HG02623 (cell line): ENCODE measurements at regions not wholly inside any gene's neighbourhood (a gene's known extent, or its start where the extent isn't known, plus 50 kb on each side); places are given as distances from the start of the nearest gene placed in this dataset.
"Not testable (repeated sequence)": the region's sequence is repeated elsewhere in the genome, so short reads cannot be mapped to it uniquely, and the experiment has no call there.

Experiments
- ATAC-seq: cut with Tn5 transposase; IDR thresholded peaks from one replicate; pipeline ENCODE4 v1.9.1; 2021; ENCODE audit warnings: moderate library complexity; ENCODE audit not compliant: unreplicated experiment

- ATAC-seq, result no peak
These were observed 434.5 kb upstream of the GOT2 start for GRCh38 chr16:59168461-59169114.

- no peak for ATAC-seq
These were observed 430.3 kb upstream of the GOT2 start for GRCh38 chr16:59164461-59164860.

- no peak for ATAC-seq
These were observed 429.4 kb upstream of the GOT2 start for GRCh38 chr16:59163371-59164055.

- no peak for ATAC-seq
These were observed 427.6 kb upstream of the GOT2 start for GRCh38 chr16:59161679-59162078.

GRCh38 chr16:59154295-59154694 lies 420.2 kb upstream of the GOT2 start:
- no peak for ATAC-seq

GRCh38 chr16:59148769-59149155 lies 414.6 kb upstream of the GOT2 start:
- ATAC-seq, result no peak

- ATAC-seq, result no peak
These were observed 414.1 kb upstream of the GOT2 start for GRCh38 chr16:59148056-59148768.

GRCh38 chr16:59146140-59146539 lies 412.0 kb upstream of the GOT2 start:
- no peak for ATAC-seq

GRCh38 chr16:59144841-59145240 lies 410.7 kb upstream of the GOT2 start:
- ATAC-seq, result no peak

- no peak for ATAC-seq
These were observed 410.2 kb upstream of the GOT2 start for GRCh38 chr16:59144326-59144725.

- ATAC-seq, result no peak
These were observed 392.4 kb upstream of the GOT2 start for GRCh38 chr16:59126486-59126885.

GRCh38 chr16:59124056-59124455 lies 389.9 kb upstream of the GOT2 start:
- ATAC-seq, result no peak

GRCh38 chr16:59123479-59123878 lies 389.4 kb upstream of the GOT2 start:
- ATAC-seq, result no peak

- no peak for ATAC-seq
These were observed 388.1 kb upstream of the GOT2 start for GRCh38 chr16:59122262-59122537.

GRCh38 chr16:59121411-59122261 lies 387.5 kb upstream of the GOT2 start:
- ATAC-seq, result no peak

- no peak for ATAC-seq
These were observed 382.6 kb upstream of the GOT2 start for GRCh38 chr16:59116744-59117143.

GRCh38 chr16:59114790-59115189 lies 380.7 kb upstream of the GOT2 start:
- no peak for ATAC-seq

- no peak for ATAC-seq
These were observed 379.0 kb upstream of the GOT2 start for GRCh38 chr16:59113004-59113670.

GRCh38 chr16:59111280-59111679 lies 377.2 kb upstream of the GOT2 start:
- ATAC-seq, result no peak

GRCh38 chr16:59108374-59108773 lies 374.3 kb upstream of the GOT2 start:
- no peak for ATAC-seq

- ATAC-seq, result not testable (repeated sequence)
These were observed 362.6 kb upstream of the GOT2 start for GRCh38 chr16:59096682-59097081.
